CD4-positive, alpha-beta T cell treated with Interferon gamma for 1 hour (primary cell): ENCODE measurements at regions not wholly inside any gene's neighbourhood (a gene's known extent, or its start where the extent isn't known, plus 50 kb on each side); places are given as distances from the start of the nearest gene placed in this dataset.
A peak's percentile ranks its signal among the peaks of the same experiment; 100 is the strongest.
"Not testable (repeated sequence)": the region's sequence is repeated elsewhere in the genome, so short reads cannot be mapped to it uniquely, and the experiment has no call there.

Experiments
- DNase-seq: peaks from one replicate; pipeline ENCODE4 v3.0.0-alpha.2; 2020

GRCh38 chr6:130676773-130677144, 150.4 kb upstream of the SMLR1 start:
- DNase-seq, result no peak

- no peak for DNase-seq
Measured at GRCh38 chr6:130677312-130677711, 149.9 kb upstream of the SMLR1 start.

GRCh38 chr6:130677766-130678165, 149.4 kb upstream of the SMLR1 start:
- no peak for DNase-seq

- DNase-seq, result no peak
Measured at GRCh38 chr6:130679684-130680083, 147.5 kb upstream of the SMLR1 start.

- DNase-seq, result no peak
Measured at GRCh38 chr6:130680116-130680515, 147.1 kb upstream of the SMLR1 start.

GRCh38 chr6:130681028-130681427, 146.2 kb upstream of the SMLR1 start:
- DNase-seq, result no peak

GRCh38 chr6:130682066-130682465, 145.1 kb upstream of the SMLR1 start:
- no peak for DNase-seq

- no peak for DNase-seq
Measured at GRCh38 chr6:130683761-130684517, 143.3 kb upstream of the SMLR1 start.

GRCh38 chr6:130692659-130693058, 134.5 kb upstream of the SMLR1 start:
- no peak for DNase-seq

- no peak for DNase-seq
Measured at GRCh38 chr6:130693944-130694343, 133.3 kb upstream of the SMLR1 start.

GRCh38 chr6:130694606-130695005, 132.6 kb upstream of the SMLR1 start:
- DNase-seq, result no peak

GRCh38 chr6:130696806-130697205, 130.4 kb upstream of the SMLR1 start:
- no peak for DNase-seq

- DNase-seq, result no peak
Measured at GRCh38 chr6:130697271-130697994, 129.8 kb upstream of the SMLR1 start.

- peak; percentile 13 for DNase-seq
Measured at GRCh38 chr6:130697995-130698535, 129.1 kb upstream of the SMLR1 start.

GRCh38 chr6:130699742-130700141, 127.5 kb upstream of the SMLR1 start:
- DNase-seq, result no peak

GRCh38 chr6:130700397-130700796, 126.8 kb upstream of the SMLR1 start:
- DNase-seq, result no peak

GRCh38 chr6:130708338-130708737, 118.9 kb upstream of the SMLR1 start:
- DNase-seq, result no peak

- not testable (repeated sequence) for DNase-seq
Measured at GRCh38 chr6:130711641-130712040, 115.6 kb upstream of the SMLR1 start.

- no peak for DNase-seq
Measured at GRCh38 chr6:130713144-130713543, 114.1 kb upstream of the SMLR1 start.

- DNase-seq, result no peak
Measured at GRCh38 chr6:130715058-130715457, 112.1 kb upstream of the SMLR1 start.

- DNase-seq, result no peak
Measured at GRCh38 chr6:130716466-130716865, 110.7 kb upstream of the SMLR1 start.

GRCh38 chr6:130717657-130718056, 109.5 kb upstream of the SMLR1 start:
- no peak for DNase-seq

GRCh38 chr6:130720076-130720715, 107.0 kb upstream of the SMLR1 start:
- DNase-seq, result no peak

- DNase-seq, result no peak
Measured at GRCh38 chr6:130724089-130724488, 103.1 kb upstream of the SMLR1 start.
